ENCODE measurements at regions not wholly inside any gene's neighbourhood (a gene's known extent, or its start where the extent isn't known, plus 50 kb on each side); places are given as distances from the start of the nearest gene placed in this dataset.

GRCh38 chr22:49136816-49137180 is 690.9 kb downstream of the BRD1 start:
- DNase-seq (ENCODE audit: low spot score): no peak

- no peak for DNase-seq (ENCODE audit: low spot score)
These were observed 691.4 kb downstream of the BRD1 start for GRCh38 chr22:49136041-49136815.

- no peak for DNase-seq (ENCODE audit: low spot score)
These were observed 693.6 kb downstream of the BRD1 start for GRCh38 chr22:49134076-49134475.

- DNase-seq (ENCODE audit: low spot score): no peak
These were observed 694.1 kb downstream of the BRD1 start for GRCh38 chr22:49133541-49133940.

- no peak for DNase-seq (ENCODE audit: low spot score)
These were observed 695.7 kb downstream of the BRD1 start for GRCh38 chr22:49132009-49132408.

GRCh38 chr22:49129736-49130135 is 697.9 kb downstream of the BRD1 start:
- DNase-seq (ENCODE audit: low spot score): no peak

- DNase-seq (ENCODE audit: low spot score): no peak
These were observed 698.8 kb downstream of the BRD1 start for GRCh38 chr22:49128874-49129273.

GRCh38 chr22:49124608-49125007 is 703.1 kb downstream of the BRD1 start:
- DNase-seq (ENCODE audit: low spot score): no peak

GRCh38 chr22:49123621-49124192 is 704.0 kb downstream of the BRD1 start:
- DNase-seq (ENCODE audit: low spot score): no peak

GRCh38 chr22:49119551-49119952 is 708.1 kb downstream of the BRD1 start:
- no peak for DNase-seq (ENCODE audit: low spot score)

GRCh38 chr22:49118065-49118464 is 709.6 kb downstream of the BRD1 start:
- no peak for DNase-seq (ENCODE audit: low spot score)

- no peak for DNase-seq (ENCODE audit: low spot score)
These were observed 710.2 kb downstream of the BRD1 start for GRCh38 chr22:49117486-49117885.

- no peak for DNase-seq (ENCODE audit: low spot score)
These were observed 711.1 kb downstream of the BRD1 start for GRCh38 chr22:49116486-49117120.

- no peak for DNase-seq (ENCODE audit: low spot score)
These were observed 711.7 kb downstream of the BRD1 start for GRCh38 chr22:49116021-49116420.

- no peak for DNase-seq (ENCODE audit: low spot score)
These were observed 712.5 kb downstream of the BRD1 start for GRCh38 chr22:49115197-49115596.

- no peak for DNase-seq (ENCODE audit: low spot score)
These were observed 713.9 kb downstream of the BRD1 start for GRCh38 chr22:49113758-49114157.

- DNase-seq (ENCODE audit: low spot score): no peak
These were observed 714.7 kb downstream of the BRD1 start for GRCh38 chr22:49112661-49113626.

GRCh38 chr22:49112176-49112575 is 715.5 kb downstream of the BRD1 start:
- no peak for DNase-seq (ENCODE audit: low spot score)

GRCh38 chr22:49111085-49111484 is 716.6 kb downstream of the BRD1 start:
- DNase-seq (ENCODE audit: low spot score): no peak

GRCh38 chr22:49108636-49109315 is 718.9 kb downstream of the BRD1 start:
- no peak for DNase-seq (ENCODE audit: low spot score)

GRCh38 chr22:49107961-49108530 is 719.6 kb downstream of the BRD1 start:
- DNase-seq (ENCODE audit: low spot score): no peak

Data from AG08395 (cell line).